Mesendoderm (in vitro differentiated cells): ENCODE measurements at regions not wholly inside any gene's neighbourhood (a gene's known extent, or its start where the extent isn't known, plus 50 kb on each side); places are given as distances from the start of the nearest gene placed in this dataset.

ENCODE experiments used
- DNase-seq: peaks from one replicate; pipeline ENCODE4 v3.0.0; 2013
- H2AK5ac ChIP-seq: 2 replicates; pipeline ENCODE4 v1.6.1; 2013; ENCODE audit warnings: low read length, inconsistent platforms
- H2BK120ac ChIP-seq: 2 replicates; pipeline ENCODE4 v1.6.1; 2013; ENCODE audit warnings: low read depth, mild to moderate bottlenecking, low read length, moderate library complexity, mixed read lengths
- H2BK15ac ChIP-seq: replicated peaks from 2 replicates; pipeline ENCODE4 v1.6.1; 2013; ENCODE audit warnings: low read depth, mild to moderate bottlenecking, moderate library complexity
- H2BK5ac ChIP-seq: 2 replicates; pipeline ENCODE4 v1.6.1; 2013; ENCODE audit warnings: low read length, inconsistent platforms
- H3K18ac ChIP-seq: 2 replicates; pipeline ENCODE4 v1.6.1; 2013; ENCODE audit warnings: mild to moderate bottlenecking, low read length, mixed read lengths
- H3K23ac ChIP-seq: one replicate; pipeline ENCODE4 v1.6.1; 2013; ENCODE audit warnings: low read length
- H3K27ac ChIP-seq: 2 replicates; pipeline ENCODE4 v1.5.1; 2013; ENCODE audit warnings: low read depth, mild to moderate bottlenecking, inconsistent platforms, low read length, moderate library complexity
- H3K27me3 ChIP-seq: 2 replicates; pipeline ENCODE4 v1.6.1; 2013; ENCODE audit warnings: low read length, control low read depth, mild to moderate bottlenecking, inconsistent platforms; ENCODE audit not compliant: insufficient read depth, poor library complexity
- H3K36me3 ChIP-seq: 2 replicates; pipeline ENCODE4 v1.6.1; 2013; ENCODE audit warnings: low read length, inconsistent platforms; ENCODE audit not compliant: control insufficient read depth, insufficient read depth
- H3K4ac ChIP-seq: one replicate; pipeline ENCODE4 v1.6.1; 2013; ENCODE audit warnings: low read depth, mild to moderate bottlenecking, low read length, moderate library complexity
- H3K4me1 ChIP-seq: 2 replicates; pipeline ENCODE4 v1.6.1; 2013; ENCODE audit warnings: low read depth, low read length, inconsistent platforms; ENCODE audit not compliant: control insufficient read depth
- H3K4me2 ChIP-seq: 2 replicates; pipeline ENCODE4 v1.6.1; 2013; ENCODE audit warnings: low read length
- H3K4me3 ChIP-seq: 2 replicates; pipeline ENCODE4 v1.5.1; 2013; ENCODE audit warnings: mild to moderate bottlenecking, low read length
- H3K56ac ChIP-seq: one replicate; pipeline ENCODE4 v1.6.1; 2013; ENCODE audit warnings: low read length
- H3K79me1 ChIP-seq: 2 replicates; pipeline ENCODE4 v1.6.1; 2013; ENCODE audit warnings: low read length, inconsistent platforms
- H3K79me2 ChIP-seq: 2 replicates; pipeline ENCODE4 v1.6.1; 2013; ENCODE audit warnings: mild to moderate bottlenecking, low read length; ENCODE audit not compliant: control insufficient read depth, insufficient read depth
- H3K9ac ChIP-seq: 2 replicates; pipeline ENCODE4 v1.6.1; 2013; ENCODE audit warnings: low read length, inconsistent platforms
- H4K5ac ChIP-seq: one replicate; pipeline ENCODE4 v1.6.1; 2013; ENCODE audit warnings: low read length
- H4K8ac ChIP-seq: one replicate; pipeline ENCODE4 v1.6.1; 2013; ENCODE audit warnings: low read depth, mild to moderate bottlenecking, control low read depth, low read length, moderate library complexity
- WGBS: extraction: QIAGEN DNeasy Blood & Tissue Kit; methylation state at CpG from one replicate; pipeline ENCODE4 v1.1.7; 2013; ENCODE audit warnings: low lambda C conversion rate, missing lambda C conversion rate; ENCODE audit not compliant: insufficient coverage; ENCODE audit errors: extremely low coverage; 5-methylcytosine and 5-hydroxymethylcytosine counted together

GRCh38 chr20:60358101-60358500, 399.9 kb downstream of the CDH26 start:
- Histone ChIP-seq H4K5ac (no peak overlapping the region), H3K27ac (no peak overlapping the region), H3K56ac (no peak overlapping the region), H3K36me3 (no peaks in the 10 kb centered on the region), H2BK15ac (no peak overlapping the region), H3K18ac (no peak overlapping the region), H3K4me2 (no peak overlapping the region), H3K27me3 (no peaks in the 10 kb centered on the region), H3K79me2 (no peaks in the 10 kb centered on the region), H3K23ac (no peak overlapping the region), H2AK5ac (no peak overlapping the region), H3K4ac (no peak overlapping the region), H3K4me3 (no peak overlapping the region), H3K79me1 (no peaks in the 10 kb centered on the region), H2BK5ac (no peak overlapping the region), H4K8ac (no peak overlapping the region), H3K9ac (no peak overlapping the region), H2BK120ac (no peak overlapping the region), H3K4me1 (no peaks in the 10 kb centered on the region)
- DNase-seq, result no peak
- WGBS, result no CpG with 5 or more reads among the region's 4 CpGs

GRCh38 chr20:60359010-60359409, 400.8 kb downstream of the CDH26 start:
- Histone ChIP-seq H2BK5ac (no peak overlapping the region), H3K79me1 (no peaks in the 10 kb centered on the region), H3K36me3 (no peaks in the 10 kb centered on the region), H3K4me1 (no peaks in the 10 kb centered on the region), H2BK15ac (no peak overlapping the region), H3K4me2 (no peak overlapping the region), H3K23ac (no peak overlapping the region), H2AK5ac (no peak overlapping the region), H4K8ac (no peak overlapping the region), H3K79me2 (no peaks in the 10 kb centered on the region), H3K4ac (no peak overlapping the region), H3K18ac (no peak overlapping the region), H3K56ac (no peak overlapping the region), H3K27me3 (no peaks in the 10 kb centered on the region), H3K4me3 (no peak overlapping the region), H3K9ac (no peak overlapping the region), H2BK120ac (no peak overlapping the region), H4K5ac (no peak overlapping the region), H3K27ac (no peak overlapping the region)
- WGBS, result no CpG with 5 or more reads among the region's 5 CpGs
- DNase-seq, result no peak

DNA sequence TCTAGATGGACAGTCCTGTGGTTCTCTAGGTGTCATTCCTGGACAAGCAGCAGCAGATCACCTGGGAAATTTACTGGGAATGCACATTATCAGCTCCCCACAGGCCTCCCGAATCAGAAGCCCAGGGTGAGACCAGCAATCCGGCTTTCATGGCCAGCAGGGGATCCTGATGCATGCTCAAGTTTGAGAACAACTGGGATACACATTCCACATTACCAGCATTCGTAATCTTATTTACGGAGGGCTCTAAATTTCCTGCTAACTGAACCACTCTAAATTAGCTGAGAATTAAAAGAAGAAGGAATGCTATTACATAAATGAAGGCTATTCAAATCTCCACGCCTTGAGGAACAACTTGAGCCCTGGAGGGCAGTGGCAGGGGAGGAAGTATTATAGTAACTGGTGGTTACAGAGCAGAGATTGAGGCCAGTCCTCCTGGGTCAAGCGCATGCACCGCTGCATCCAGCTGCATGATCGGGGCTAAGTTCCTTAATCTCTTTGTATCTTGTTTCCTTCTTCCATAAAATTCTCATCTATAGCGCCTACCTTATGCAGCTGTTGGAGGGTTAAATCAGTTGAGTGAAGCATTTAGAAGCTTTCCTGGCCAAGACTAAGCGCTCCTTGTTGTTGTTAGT, 403.7 kb downstream of the CDH26 start:
- Histone ChIP-seq H3K4me3 (no peak overlapping the region), H3K36me3 (no peaks in the 10 kb centered on the region), H2BK5ac (no peak overlapping the region), H3K4me1 (no peaks in the 10 kb centered on the region), H3K56ac (no peak overlapping the region), H3K4me2 (no peak overlapping the region), H3K4ac (no peak overlapping the region), H4K8ac (no peak overlapping the region), H2BK15ac (no peak overlapping the region), H2BK120ac (no peak overlapping the region), H3K79me2 (no peaks in the 10 kb centered on the region), H3K27ac (no peak overlapping the region), H3K18ac (no peak overlapping the region), H3K23ac (no peak overlapping the region), H3K9ac (no peak overlapping the region), H2AK5ac (no peak overlapping the region), H3K79me1 (no peaks in the 10 kb centered on the region), H3K27me3 (no peaks in the 10 kb centered on the region), H4K5ac (no peak overlapping the region)
- peak; percentile 62 for DNase-seq
- WGBS, result no CpG with 5 or more reads among the region's 10 CpGs

- Histone ChIP-seq H2AK5ac (no peak overlapping the region), H4K8ac (no peak overlapping the region), H3K23ac (no peak overlapping the region), H2BK120ac (no peak overlapping the region), H3K79me1 (no peaks in the 10 kb centered on the region), H2BK5ac (no peak overlapping the region), H3K36me3 (no peaks in the 10 kb centered on the region), H2BK15ac (no peak overlapping the region), H3K4me2 (no peak overlapping the region), H3K4ac (no peak overlapping the region), H3K27ac (no peak overlapping the region), H3K4me3 (no peak overlapping the region), H3K4me1 (no peaks in the 10 kb centered on the region), H3K18ac (no peak overlapping the region), H3K56ac (peak overlapping the region; percentile 60), H3K79me2 (no peaks in the 10 kb centered on the region), H4K5ac (no peak overlapping the region), H3K9ac (no peak overlapping the region), H3K27me3 (no peaks in the 10 kb centered on the region)
- DNase-seq, result no peak
- no CpG with 5 or more reads among the region's 5 CpGs for WGBS
Observed at GRCh38 chr20:60362531-60362930, 404.3 kb downstream of the CDH26 start.

DNA sequence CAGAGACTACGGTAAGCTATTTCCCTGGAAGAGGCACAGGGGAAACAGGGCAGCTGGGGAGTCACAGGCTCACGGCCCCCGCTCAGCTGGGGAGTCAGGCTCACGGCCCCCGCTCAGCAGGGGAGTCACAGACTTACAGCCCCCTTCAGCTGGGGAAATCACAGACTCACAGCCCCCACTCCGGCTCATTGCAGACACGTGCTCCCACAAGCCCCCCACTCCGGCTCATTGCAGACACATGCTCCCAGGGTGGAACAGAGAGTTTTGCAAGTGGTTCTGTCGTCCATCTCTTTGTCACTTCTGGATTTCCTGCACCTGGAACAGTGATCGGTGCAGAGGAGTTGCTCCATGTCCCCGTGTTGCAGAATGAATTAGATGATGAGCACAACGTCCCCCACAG, 405.5 kb downstream of the CDH26 start:
- Histone ChIP-seq H3K79me1 (no peaks in the 10 kb centered on the region), H3K56ac (no peak overlapping the region), H4K8ac (no peak overlapping the region), H3K23ac (no peak overlapping the region), H2BK15ac (no peak overlapping the region), H2AK5ac (no peak overlapping the region), H2BK120ac (no peak overlapping the region), H2BK5ac (no peak overlapping the region), H3K18ac (no peak overlapping the region), H4K5ac (no peak overlapping the region), H3K9ac (no peak overlapping the region), H3K4me2 (no peak overlapping the region), H3K36me3 (no peaks in the 10 kb centered on the region), H3K79me2 (no peaks in the 10 kb centered on the region), H3K27ac (no peak overlapping the region), H3K4me3 (no peak overlapping the region), H3K4me1 (no peaks in the 10 kb centered on the region), H3K27me3 (no peaks in the 10 kb centered on the region), H3K4ac (no peak overlapping the region)
- WGBS, result no CpG with 5 or more reads among the region's 12 CpGs
- DNase-seq, result no peak

- Histone ChIP-seq H2BK5ac (no peak overlapping the region), H3K4me3 (no peak overlapping the region), H3K27me3 (no peaks in the 10 kb centered on the region), H3K36me3 (no peaks in the 10 kb centered on the region), H3K79me1 (no peaks in the 10 kb centered on the region), H3K23ac (no peak overlapping the region), H2BK120ac (no peak overlapping the region), H2AK5ac (no peak overlapping the region), H3K79me2 (no peaks in the 10 kb centered on the region), H3K18ac (no peak overlapping the region), H3K4ac (no peak overlapping the region), H3K9ac (no peak overlapping the region), H3K56ac (no peak overlapping the region), H3K27ac (no peak overlapping the region), H2BK15ac (no peak overlapping the region), H4K8ac (no peak overlapping the region), H3K4me1 (no peaks in the 10 kb centered on the region), H3K4me2 (no peak overlapping the region), H4K5ac (no peak overlapping the region)
- DNase-seq, result peak; percentile 54
- WGBS, result no CpG with 5 or more reads among the region's 8 CpGs
Observed at GRCh38 chr20:60365064-60365666, 406.9 kb downstream of the CDH26 start.
